HepG2 (cell line): ENCODE measurements at regions not wholly inside any gene's neighbourhood (a gene's known extent, or its start where the extent isn't known, plus 50 kb on each side); places are given as distances from the start of the nearest gene placed in this dataset.

Experiments
- ATM ChIP-seq: fragments of 450-650 bp; IDR thresholded peaks from 2 replicates; pipeline ENCODE4 v1.7.1; 2017; ENCODE audit warnings: mild to moderate bottlenecking, borderline replicate concordance
- BCL6 ChIP-seq: IDR thresholded peaks from 2 replicates; pipeline ENCODE4 v1.6.1; 2016; ENCODE audit warnings: missing genetic modification reagents, missing compliant biosample characterization
- GMEB1 ChIP-seq: sonication (generic); formaldehyde crosslinking; IDR thresholded peaks from 2 replicates; pipeline ENCODE4 v1.5.1; 2020; ENCODE audit warnings: missing genetic modification reagents, mild to moderate bottlenecking, borderline replicate concordance
- HNRNPH1 ChIP-seq: fragments of 200-400 bp; formaldehyde crosslinking; optimal IDR thresholded peaks from 2 replicates; pipeline ENCODE3; 2017; ENCODE audit warnings: mild to moderate bottlenecking, low read depth, low read length
- KLF16 ChIP-seq, 2 experiments: sonication (generic) in 1 of 2; formaldehyde crosslinking in 1 of 2; IDR thresholded peaks; 2 replicates each; pipeline versions ENCODE4 v1.6.1 to v1.8.0; 2016 to 2023; ENCODE audit warnings: missing genetic modification reagents in 2 of 2, missing compliant biosample characterization in 1 of 2
- KLF9 ChIP-seq: IDR thresholded peaks from 2 replicates; pipeline ENCODE4 v1.6.1; 2016; ENCODE audit warnings: low read depth
- NR3C1 ChIP-seq: sonication (generic); formaldehyde crosslinking; IDR thresholded peaks from 2 replicates; pipeline ENCODE4 v1.4.0; 2020; ENCODE audit warnings: missing genetic modification reagents
- REPIN1 ChIP-seq: sonication (generic); formaldehyde crosslinking; IDR thresholded peaks from 2 replicates; pipeline ENCODE4 v1.8.0; 2022; ENCODE audit warnings: missing genetic modification reagents, low read depth, mild to moderate bottlenecking, borderline replicate concordance
- RERE ChIP-seq: IDR thresholded peaks from 2 replicates; pipeline ENCODE4 v1.6.1; 2016; ENCODE audit warnings: low read depth, missing genetic modification reagents, missing compliant biosample characterization
- RXRA ChIP-seq: sonication (generic); formaldehyde crosslinking; IDR thresholded peaks from 2 replicates; pipeline ENCODE4 v1.5.1; 2020; ENCODE audit warnings: missing genetic modification reagents
- SNAPC2 ChIP-seq: sonication (generic); formaldehyde crosslinking; IDR thresholded peaks from 2 replicates; pipeline ENCODE4 v1.8.1; 2022; ENCODE audit warnings: mild to moderate bottlenecking, missing genetic modification reagents
- USF2 ChIP-seq, 2 experiments: sonication (generic) in 1 of 2; formaldehyde crosslinking in 1 of 2; IDR thresholded peaks; 2 replicates each; pipeline versions ENCODE4 v1.5.1 to v1.6.1; 2011 to 2020; ENCODE audit warnings: borderline replicate concordance in 1 of 2, low read depth in 1 of 2, low read length in 1 of 2, mild to moderate bottlenecking in 1 of 2, missing genetic modification reagents in 1 of 2, moderate library complexity in 1 of 2
- ZFAT ChIP-seq: sonication (generic); formaldehyde crosslinking; conservative IDR thresholded peaks from 2 replicates; pipeline ENCODE4 v1.8.1; 2023; ENCODE audit warnings: missing genetic modification reagents, inconsistent platforms
- ZKSCAN1 ChIP-seq: fragments of 150-350 bp; IDR thresholded peaks from 2 replicates; pipeline ENCODE4 v1.6.1; 2014; ENCODE audit warnings: low read length
- ZNF282 ChIP-seq: fragments of 450-650 bp; IDR thresholded peaks from 2 replicates; pipeline ENCODE4 v1.6.1; 2018; ENCODE audit not compliant: partially characterized antibody
- ZNF414 ChIP-seq: sonication (generic); formaldehyde crosslinking; IDR thresholded peaks from 2 replicates; pipeline ENCODE4 v1.5.0; 2020; ENCODE audit warnings: missing genetic modification reagents

- TF ChIP-seq RERE (CRISPR knock-in tag): no peak
- no peak for TF ChIP-seq SNAPC2 (CRISPR knock-in tag)
- peak; percentile 59 for TF ChIP-seq BCL6 (CRISPR knock-in tag)
- TF ChIP-seq GMEB1: no peak
- no peak for TF ChIP-seq ZFAT (CRISPR knock-in tag)
- TF ChIP-seq USF2 (IDR thresholded peaks at IDR 0.05; ENCODE audit: low read depth, low read length): no peak
- TF ChIP-seq USF2 (CRISPR knock-in tag; IDR thresholded peaks at IDR 0.05; ENCODE audit: borderline replicate concordance): no peak
- peak in 1 of 2 experiments; percentile 28; a peak in 2 of 4 replicates for TF ChIP-seq KLF16 (CRISPR knock-in tag; IDR thresholded peaks at IDR 0.05)
- TF ChIP-seq ZNF282: no peak
- TF ChIP-seq ZNF414 (CRISPR knock-in tag): 0 out of 2 replicates have a peak, but pooled peaks have one; percentile 40
- TF ChIP-seq REPIN1 (CRISPR knock-in tag): no peak
- no peak for TF ChIP-seq ZKSCAN1
- no peak for TF ChIP-seq HNRNPH1
- TF ChIP-seq NR3C1: no peak
- TF ChIP-seq RXRA (CRISPR knock-in tag): no peak
- no peak for TF ChIP-seq KLF9 (CRISPR knock-in tag)
- TF ChIP-seq ATM: no peak
Measured at GRCh38 chr5:147175516-147176097, 59.2 kb upstream of the STK32A start (continued).
